GM18517 (cell line): ENCODE measurements at regions not wholly inside any gene's neighbourhood (a gene's known extent, or its start where the extent isn't known, plus 50 kb on each side); places are given as distances from the start of the nearest gene placed in this dataset.

Experiments
- ATAC-seq: cut with Tn5 transposase; IDR thresholded peaks from one replicate; pipeline ENCODE4 v1.9.1; 2021; ENCODE audit warnings: mild to moderate bottlenecking, moderate library complexity; ENCODE audit not compliant: unreplicated experiment

DNA sequence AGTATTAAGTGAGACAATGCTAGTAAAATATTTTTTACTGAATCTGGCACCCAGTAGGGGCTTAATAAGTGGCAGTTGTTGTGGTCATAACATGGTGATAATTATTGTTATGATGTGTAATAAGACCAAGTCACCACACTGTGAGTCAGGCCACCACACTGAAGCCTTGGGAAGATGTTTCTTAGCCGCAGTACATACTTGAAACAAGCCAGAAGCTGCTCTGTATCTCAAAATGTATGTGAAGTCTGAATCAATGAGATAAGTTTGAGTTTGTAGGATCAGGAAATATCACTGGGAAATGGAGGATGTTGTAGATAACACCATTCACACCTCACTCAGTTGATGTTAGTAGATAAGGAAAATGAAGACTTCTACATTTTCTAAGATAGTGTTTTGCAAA, 51.3 kb upstream of the PTPN3 start:
- ATAC-seq: no peak

- no peak for ATAC-seq
These were observed 53.5 kb upstream of the PTPN3 start for GRCh38 chr9:109551651-109552050.

- no peak for ATAC-seq
These were observed 57.1 kb upstream of the PTPN3 start for GRCh38 chr9:109555215-109555614.

DNA sequence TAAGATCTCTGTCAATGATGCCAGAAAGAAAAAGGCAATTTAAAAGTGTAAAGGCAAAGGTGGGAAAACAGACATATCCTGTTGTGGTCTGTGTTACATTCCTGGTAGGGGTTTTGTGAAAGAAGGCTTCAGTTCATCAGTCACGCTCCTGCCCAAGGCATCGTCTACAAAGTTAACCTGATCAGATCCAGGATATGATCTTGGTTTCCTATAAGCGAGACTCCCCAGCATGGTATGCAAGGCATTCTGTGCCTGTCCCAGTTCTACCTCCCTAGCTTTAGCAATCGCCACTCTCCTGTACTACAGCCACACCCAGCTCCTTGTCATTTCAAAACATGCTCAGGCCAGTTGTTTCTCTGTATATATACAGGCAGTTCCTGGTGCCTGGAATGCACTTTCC, 58.0 kb upstream of the PTPN3 start:
- no peak for ATAC-seq

DNA sequence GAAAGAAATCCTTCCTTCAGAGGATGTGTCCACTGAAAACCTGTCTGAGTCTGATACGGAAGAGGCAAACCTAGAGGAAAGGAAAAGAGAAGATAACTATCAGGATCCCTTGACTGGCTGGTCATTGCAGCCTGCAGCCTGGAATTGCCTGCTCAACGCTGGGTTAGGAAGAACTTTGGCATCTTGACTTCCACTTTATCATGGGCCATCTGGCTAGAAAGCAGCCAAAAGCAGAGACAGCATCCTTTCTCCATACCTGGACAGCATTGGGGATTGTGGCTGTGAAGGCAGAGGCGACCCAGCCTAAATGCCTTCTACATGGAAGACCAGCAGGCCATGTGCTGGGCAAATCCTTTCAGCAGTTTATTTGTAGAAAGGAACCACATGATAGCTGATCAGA, 58.7 kb upstream of the PTPN3 start:
- ATAC-seq: no peak

GRCh38 chr9:109557481-109557880, 59.4 kb upstream of the PTPN3 start:
- no peak for ATAC-seq

DNA sequence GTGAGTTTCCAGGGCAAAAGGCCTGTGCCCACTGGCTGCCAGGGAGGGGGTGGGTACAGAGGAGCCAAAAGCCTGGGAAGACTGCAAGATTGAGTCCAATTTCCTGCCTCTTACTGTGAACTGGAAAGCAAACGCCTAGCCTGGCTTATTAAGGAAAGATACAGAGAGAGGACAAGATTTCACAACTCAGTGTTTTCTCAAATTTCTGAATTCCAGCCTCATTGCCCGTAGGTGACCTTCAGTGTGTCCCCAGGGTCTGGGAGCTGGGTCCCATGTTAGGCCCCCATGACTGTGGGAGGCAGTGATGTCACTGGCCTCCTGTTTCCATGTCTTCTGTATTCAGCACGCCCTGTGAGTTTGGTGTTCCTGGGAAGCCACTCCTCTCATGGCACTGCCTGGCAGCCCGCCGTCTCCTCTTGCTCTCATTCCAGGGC, 60.6 kb upstream of the PTPN3 start:
- no peak for ATAC-seq

- ATAC-seq: no peak
These were observed 62.5 kb upstream of the PTPN3 start for GRCh38 chr9:109560470-109561132.

GRCh38 chr9:109561137-109561536, 63.0 kb upstream of the PTPN3 start:
- no peak for ATAC-seq

GRCh38 chr9:109568089-109568488, 70.0 kb upstream of the PTPN3 start:
- ATAC-seq: no peak

DNA sequence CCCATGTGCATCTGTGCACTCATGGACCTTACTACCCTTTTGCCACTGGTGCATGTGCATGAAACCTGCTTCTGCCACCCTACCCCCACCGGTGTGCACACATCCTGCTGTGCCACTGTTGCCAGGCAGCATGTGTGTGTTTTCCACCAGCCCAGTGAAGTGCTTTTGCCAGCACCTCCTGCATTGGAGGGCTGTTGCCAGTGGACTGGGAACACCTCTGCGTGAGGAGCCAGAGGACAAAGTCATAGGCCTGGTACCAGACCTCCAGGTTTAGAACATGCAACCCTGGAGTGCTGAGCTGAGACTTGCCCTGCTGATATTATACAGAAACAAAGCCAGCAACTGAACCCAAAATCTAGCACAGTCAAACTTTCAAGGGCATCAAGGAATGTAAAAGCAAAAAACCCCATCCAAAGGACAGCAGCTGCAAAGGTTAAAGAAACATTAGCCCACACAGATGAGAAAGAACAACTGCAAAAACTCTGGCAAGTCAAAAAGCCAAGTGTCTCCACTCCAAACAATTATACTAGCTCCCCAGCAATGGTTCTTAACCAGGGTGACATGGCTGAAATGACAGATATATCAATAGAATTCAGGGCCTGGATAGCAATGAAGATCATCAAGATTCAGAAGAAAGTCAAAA, 70.6 kb upstream of the PTPN3 start:
- ATAC-seq: no peak

DNA sequence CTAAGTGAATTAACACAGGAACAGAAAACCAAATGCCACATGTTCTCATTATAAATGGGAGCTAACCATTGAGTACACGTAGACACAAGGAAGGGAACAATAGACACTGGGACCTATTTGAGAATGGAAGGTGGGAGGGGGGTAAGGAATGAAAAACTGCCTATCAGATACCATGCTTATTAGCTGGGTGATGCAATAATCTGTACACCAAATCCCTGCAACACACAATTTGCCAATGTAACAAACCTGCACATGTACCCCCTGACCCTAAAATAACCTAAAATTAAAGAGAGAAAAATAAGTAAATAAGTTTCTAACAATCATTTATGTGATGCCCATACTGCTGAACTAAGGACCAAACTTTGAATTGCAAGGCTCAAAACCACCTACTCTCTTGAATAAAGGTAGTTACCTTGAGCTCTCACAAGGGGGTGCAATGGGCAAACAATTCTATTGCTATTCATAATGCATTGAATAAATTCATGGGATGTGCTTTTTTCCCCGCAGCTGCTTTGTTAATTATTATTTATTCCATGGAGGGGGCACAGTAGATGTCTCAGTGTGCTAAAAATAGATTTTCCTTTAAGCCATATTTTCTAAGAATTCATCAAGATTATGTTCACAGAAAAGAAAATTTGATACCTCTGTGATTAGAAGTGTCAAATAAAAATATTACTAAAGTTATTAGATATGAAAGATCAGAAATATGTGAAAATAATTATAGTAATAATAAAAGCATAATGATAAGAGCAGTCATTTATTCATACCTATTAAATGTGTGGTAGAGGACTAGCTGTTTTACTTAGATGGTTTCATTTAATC, 76.2 kb upstream of the PTPN3 start:
- peak; percentile 59 for ATAC-seq

DNA sequence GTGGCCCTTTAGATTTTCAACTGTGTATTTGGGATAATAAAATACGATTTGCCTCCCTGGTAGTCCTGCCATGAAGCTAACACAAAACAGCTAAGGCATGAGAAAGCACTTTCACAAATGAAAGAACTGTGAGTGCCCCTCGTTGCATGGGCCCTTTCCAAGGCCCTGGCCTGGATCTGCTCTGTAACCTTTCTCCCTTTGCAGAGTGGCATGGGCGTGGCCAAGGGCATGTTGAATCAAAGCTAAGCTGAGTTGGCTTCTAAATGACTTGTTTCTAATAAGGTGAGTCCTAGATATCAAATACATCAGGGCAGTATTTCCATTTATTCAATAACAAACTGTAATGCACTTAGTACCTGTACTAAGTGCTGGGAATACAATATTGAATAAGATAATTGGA, 78.7 kb upstream of the PTPN3 start:
- no peak for ATAC-seq

DNA sequence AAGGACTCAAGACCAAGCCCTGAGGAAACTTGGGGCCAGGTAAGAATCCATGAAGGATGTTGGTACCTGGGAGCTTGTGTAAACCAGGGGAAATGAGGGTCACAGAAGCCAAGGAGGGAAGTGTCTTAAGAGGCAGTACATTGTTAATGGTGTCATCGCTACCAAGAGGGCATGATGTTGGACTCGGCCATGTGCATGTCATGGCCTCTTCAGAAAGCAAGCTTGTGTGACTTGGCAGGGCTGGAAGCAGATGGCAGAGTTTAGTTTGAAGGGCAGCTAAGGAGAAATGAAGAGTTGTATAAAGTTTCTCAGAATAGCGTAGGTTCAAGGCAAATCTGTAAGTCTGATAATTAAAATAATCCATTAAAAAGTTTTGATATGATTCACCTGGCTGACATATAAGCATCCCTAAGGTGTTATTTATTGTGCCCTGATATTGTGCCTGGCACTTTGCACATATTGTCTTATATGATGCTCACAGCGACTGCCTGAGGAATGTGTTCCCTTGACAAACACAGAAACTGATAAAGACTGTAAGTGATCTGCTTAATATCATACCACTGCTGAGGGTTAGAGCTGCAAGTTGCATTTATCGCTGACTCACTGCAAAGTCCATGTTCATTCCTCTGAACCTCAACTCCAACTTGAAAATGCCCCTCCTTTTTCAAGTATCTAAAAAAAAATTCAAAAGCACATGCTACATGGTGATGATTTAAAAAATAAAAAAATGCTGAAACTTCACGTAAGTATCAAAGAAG, 81.3 kb upstream of the PTPN3 start:
- ATAC-seq: no peak

GRCh38 chr9:109582386-109582785, 84.3 kb upstream of the PTPN3 start:
- ATAC-seq: no peak

DNA sequence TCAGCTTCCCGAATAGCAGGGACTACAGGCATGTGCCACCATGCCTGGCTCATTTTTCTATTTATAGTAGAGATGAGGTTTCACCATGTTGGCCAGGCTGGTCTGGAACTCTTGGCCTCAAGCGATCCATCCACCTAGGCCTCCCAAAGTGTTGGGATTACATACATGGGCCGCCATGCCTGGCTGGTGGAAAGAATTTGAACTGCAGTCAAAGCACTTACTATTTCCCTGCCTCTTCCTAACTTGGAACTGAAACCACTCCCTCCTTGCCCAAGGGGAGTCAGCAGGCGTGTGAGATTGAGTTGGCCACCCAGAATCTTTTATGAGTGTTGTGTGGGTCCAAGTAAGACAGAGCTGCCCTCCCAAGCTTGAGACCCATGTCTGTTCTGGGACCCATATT, 86.1 kb upstream of the PTPN3 start:
- no peak for ATAC-seq

- no peak for ATAC-seq
These were observed 87.7 kb upstream of the PTPN3 start for GRCh38 chr9:109585796-109586195.

DNA sequence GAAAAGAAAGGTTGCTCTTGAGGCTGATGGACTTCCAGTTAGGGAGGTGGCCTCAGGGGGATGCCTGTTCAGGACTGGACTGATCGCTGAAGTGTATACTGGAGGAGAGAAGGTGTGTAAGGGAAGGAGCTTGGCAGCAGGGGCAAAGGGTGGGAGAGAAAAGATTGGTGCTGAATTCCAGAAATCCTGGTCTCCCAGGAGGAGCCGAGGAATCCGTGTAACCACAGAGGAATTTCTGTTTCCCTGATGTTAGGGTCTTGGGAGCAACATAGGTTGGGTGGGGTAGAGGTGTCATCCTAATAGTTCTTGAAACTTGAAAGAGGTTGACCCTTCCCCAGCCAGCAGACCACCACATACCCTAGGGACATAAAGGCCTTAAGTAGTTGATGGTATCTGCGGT, 88.9 kb upstream of the PTPN3 start:
- ATAC-seq: no peak

DNA sequence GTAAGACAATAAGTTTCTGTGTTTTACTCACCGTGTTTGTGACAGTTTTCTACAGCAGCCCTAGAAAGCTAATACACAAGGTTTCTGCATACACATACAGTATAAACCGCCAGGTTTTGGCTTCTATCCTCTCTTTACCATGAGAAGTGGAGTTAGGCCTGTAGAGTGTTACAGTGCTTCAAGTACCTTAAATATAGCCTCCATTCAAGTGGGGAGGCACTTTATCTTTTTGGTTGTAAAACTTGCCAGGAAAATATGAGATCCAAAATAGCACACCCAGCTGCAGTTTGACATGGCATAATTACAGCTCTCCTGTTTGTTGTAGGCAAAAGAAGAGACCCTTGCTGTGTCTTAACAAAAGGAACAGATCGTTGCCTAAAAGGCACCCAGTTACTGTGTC, 90.3 kb upstream of the PTPN3 start:
- ATAC-seq: no peak

DNA sequence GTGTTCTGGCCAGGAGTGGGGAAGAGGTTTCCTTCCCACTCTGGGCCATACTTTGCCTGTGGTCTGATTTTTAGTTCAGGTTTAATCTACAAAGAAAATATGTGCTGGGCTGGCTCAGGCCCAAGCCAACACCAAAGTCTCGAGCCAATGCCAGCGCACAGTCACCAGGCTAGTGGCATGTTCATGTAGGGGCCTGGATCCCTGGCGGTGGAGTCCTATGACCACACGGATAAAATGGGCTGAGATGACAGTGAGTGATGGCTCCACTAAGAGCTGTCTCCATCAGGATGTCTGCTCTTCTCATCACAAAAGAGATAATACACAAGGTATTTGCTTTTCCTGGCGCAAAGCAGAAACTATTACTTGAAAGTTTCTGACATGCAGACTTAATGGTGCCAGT, 92.9 kb upstream of the PTPN3 start:
- no peak for ATAC-seq

DNA sequence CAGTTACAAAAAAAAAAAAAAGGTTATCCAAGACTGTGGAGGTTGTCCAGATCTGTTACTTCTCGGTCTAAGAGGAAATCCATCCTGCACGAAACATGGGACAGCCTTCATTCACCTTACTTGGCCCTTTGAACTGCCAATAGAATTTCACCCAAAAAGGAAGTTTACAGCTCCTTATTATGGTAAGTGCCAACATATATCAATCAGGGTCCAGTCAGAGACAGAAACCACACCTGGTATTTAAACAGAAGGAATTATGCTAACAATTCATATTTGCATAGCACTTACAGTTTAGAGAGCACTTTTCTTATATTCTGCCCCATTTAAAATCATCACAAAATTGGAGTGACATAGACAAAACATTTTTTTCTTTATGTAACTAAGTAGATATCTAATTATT, 93.6 kb upstream of the PTPN3 start:
- no peak for ATAC-seq
